Astrocyte (in vitro differentiated cells and primary cell): ENCODE measurements at regions not wholly inside any gene's neighbourhood (a gene's known extent, or its start where the extent isn't known, plus 50 kb on each side); places are given as distances from the start of the nearest gene placed in this dataset.

Source experiments
- DNase-seq: peaks from one replicate; pipeline ENCODE4 v3.0.0-alpha.2; 2010; ENCODE audit warnings: low read depth
- FAIRE-seq: peaks from 2 replicates; lab custom pipeline; 2011; peaks lifted over from hg19 to GRCh38; lab: Jason Lieb, UNC
- H2AFZ ChIP-seq: 2 replicates; pipeline ENCODE4 v1.6.0; 2012; ENCODE audit warnings: low read depth, low read length, inconsistent platforms
- H3K27ac ChIP-seq: 2 replicates; pipeline ENCODE4 v1.5.1; 2011; ENCODE audit warnings: low read depth, low read length, inconsistent platforms
- H3K27me3 ChIP-seq: 2 replicates; pipeline ENCODE4 v1.6.0; 2011; ENCODE audit warnings: low read length, inconsistent platforms; ENCODE audit not compliant: insufficient read depth
- H3K36me3 ChIP-seq: 2 replicates; pipeline ENCODE4 v1.5.1; 2011; ENCODE audit warnings: low read length, inconsistent platforms; ENCODE audit not compliant: insufficient read depth
- H3K4me1 ChIP-seq: 2 replicates; pipeline ENCODE4 v1.5.1; 2011; ENCODE audit warnings: low read length, inconsistent platforms; ENCODE audit not compliant: insufficient read depth
- H3K4me2 ChIP-seq: 2 replicates; pipeline ENCODE4 v1.6.0; 2012; ENCODE audit warnings: low read length, inconsistent platforms
- H3K4me3 ChIP-seq: 2 replicates; pipeline ENCODE4 v1.5.1; 2011; ENCODE audit warnings: low read depth, mild to moderate bottlenecking, low read length, inconsistent platforms; ENCODE audit not compliant: insufficient read depth
- H3K79me2 ChIP-seq: 2 replicates; pipeline ENCODE4 v1.6.0; 2012; ENCODE audit warnings: mild to moderate bottlenecking, low read length, inconsistent platforms; ENCODE audit not compliant: insufficient read depth
- H3K9ac ChIP-seq: 2 replicates; pipeline ENCODE4 v1.6.0; 2012; ENCODE audit warnings: mild to moderate bottlenecking, low read length, inconsistent platforms
- H3K9me3 ChIP-seq: 2 replicates; pipeline ENCODE4 v1.5.1; 2012; ENCODE audit warnings: low read depth, mild to moderate bottlenecking, low read length, inconsistent platforms; ENCODE audit not compliant: insufficient read depth
- H4K20me1 ChIP-seq: 2 replicates; pipeline ENCODE4 v1.6.0; 2012; ENCODE audit warnings: low read length, inconsistent platforms; ENCODE audit not compliant: insufficient read depth
- H3K27ac Mint-ChIP-seq: one replicate; pipeline ENCODE4 v1.8.0; 2021; ENCODE audit warnings: mild to moderate bottlenecking, mixed read lengths; ENCODE audit not compliant: unreplicated experiment
- H3K27me3 Mint-ChIP-seq: one replicate; pipeline ENCODE4 v1.8.0; 2021; ENCODE audit warnings: low read depth, mixed read lengths; ENCODE audit not compliant: unreplicated experiment
- H3K36me3 Mint-ChIP-seq: one replicate; pipeline ENCODE4 v1.8.0; 2021; ENCODE audit warnings: low read depth, mixed read lengths; ENCODE audit not compliant: unreplicated experiment
- H3K4me1 Mint-ChIP-seq: one replicate; pipeline ENCODE4 v1.8.0; 2021; ENCODE audit warnings: low read depth, mixed read lengths; ENCODE audit not compliant: unreplicated experiment
- H3K4me3 Mint-ChIP-seq: one replicate; pipeline ENCODE4 v1.8.0; 2021; ENCODE audit warnings: mild to moderate bottlenecking, moderate library complexity, mixed read lengths; ENCODE audit not compliant: unreplicated experiment
- H3K9me3 Mint-ChIP-seq: one replicate; pipeline ENCODE4 v1.8.0; 2021; ENCODE audit warnings: mild to moderate bottlenecking, mixed read lengths; ENCODE audit not compliant: unreplicated experiment
- CTCF ChIP-seq: IDR thresholded peaks from 2 replicates; pipeline ENCODE4 v1.5.1; 2011; ENCODE audit warnings: low read depth, mild to moderate bottlenecking, inconsistent platforms, low read length, moderate library complexity; ENCODE audit not compliant: insufficient read depth
- EZH2 ChIP-seq: IDR thresholded peaks from 2 replicates; pipeline ENCODE4 v1.6.1; 2012; ENCODE audit warnings: mild to moderate bottlenecking, low read length, inconsistent platforms; ENCODE audit not compliant: insufficient read depth

GRCh38 chr9:31790720-31791119 is 593.7 kb upstream of the ACO1 start:
- no peak for FAIRE-seq

GRCh38 chr9:31799953-31800609 is 584.4 kb upstream of the ACO1 start:
- Histone ChIP-seq H3K4me3 (no peak overlapping the region), H3K9me3 (no peaks in the 10 kb centered on the region), H3K79me2 (no peaks in the 10 kb centered on the region), H4K20me1 (no peaks in the 10 kb centered on the region), H3K27ac (no peak overlapping the region), H3K36me3 (no peaks in the 10 kb centered on the region), H3K4me2 (no peak overlapping the region), H3K27me3 (no peaks in the 10 kb centered on the region), H3K9ac (no peak overlapping the region), H2AFZ (no peak overlapping the region), H3K4me1 (no peaks in the 10 kb centered on the region)
- FAIRE-seq = no peak
- Mint-ChIP-seq H3K9me3 (peaks cover 2% of the 10 kb centered on the region), H3K4me3 (no peak overlapping the region), H3K27ac (peak overlapping the region; percentile 83), H3K36me3 (no peaks in the 10 kb centered on the region), H3K27me3 (no peaks in the 10 kb centered on the region), H3K4me1 (peaks cover 11% of the 10 kb centered on the region)
- DNase-seq = peak; percentile 1
- TF ChIP-seq CTCF (peak; percentile 71), EZH2 (no peak)

More at GRCh38 chr9:31790720-31791119, 593.7 kb upstream of the ACO1 start:
- Histone ChIP-seq H4K20me1 (no peaks in the 10 kb centered on the region), H2AFZ (no peak overlapping the region), H3K9me3 (no peaks in the 10 kb centered on the region), H3K79me2 (no peaks in the 10 kb centered on the region), H3K4me1 (no peaks in the 10 kb centered on the region), H3K4me3 (no peak overlapping the region), H3K9ac (no peak overlapping the region), H3K27me3 (no peaks in the 10 kb centered on the region), H3K36me3 (no peaks in the 10 kb centered on the region), H3K27ac (no peak overlapping the region), H3K4me2 (no peak overlapping the region)
- Mint-ChIP-seq H3K4me1 (no peaks in the 10 kb centered on the region), H3K4me3 (no peak overlapping the region), H3K27ac (no peak overlapping the region), H3K36me3 (no peaks in the 10 kb centered on the region), H3K9me3 (no peaks in the 10 kb centered on the region), H3K27me3 (no peaks in the 10 kb centered on the region)
- TF ChIP-seq EZH2 (no peak), CTCF (no peak)
- no peak for DNase-seq

- H3K9ac ChIP-seq = no peak overlapping the region
- DNase-seq (no peak), FAIRE-seq (no peak)
- no peak overlapping the region for H3K4me3 ChIP-seq
- no peak overlapping the region for H3K27ac Mint-ChIP-seq
- no peaks in the 10 kb centered on the region for H3K27me3 ChIP-seq
- H3K36me3 ChIP-seq = no peaks in the 10 kb centered on the region
- H3K27me3 Mint-ChIP-seq = no peaks in the 10 kb centered on the region
- H3K27ac ChIP-seq = no peak overlapping the region
- no peaks in the 10 kb centered on the region for H3K4me1 Mint-ChIP-seq
- no peaks in the 10 kb centered on the region for H3K36me3 Mint-ChIP-seq
- no peak for TF ChIP-seq EZH2
- no peak for TF ChIP-seq CTCF
- H3K9me3 ChIP-seq = no peaks in the 10 kb centered on the region
- no peak overlapping the region for H3K4me2 ChIP-seq
- H2AFZ ChIP-seq = no peak overlapping the region
- H3K4me3 Mint-ChIP-seq = no peak overlapping the region
- no peaks in the 10 kb centered on the region for H3K4me1 ChIP-seq
- H3K79me2 ChIP-seq = no peaks in the 10 kb centered on the region
- H4K20me1 ChIP-seq = no peaks in the 10 kb centered on the region
- no peaks in the 10 kb centered on the region for H3K9me3 Mint-ChIP-seq
These were observed 576.7 kb upstream of the ACO1 start for GRCh38 chr9:31807574-31808256.
